HL-60 (cell line): ENCODE measurements at regions not wholly inside any gene's neighbourhood (a gene's known extent, or its start where the extent isn't known, plus 50 kb on each side); places are given as distances from the start of the nearest gene placed in this dataset.

Experiments
- CTCF ChIP-seq: IDR thresholded peaks from one replicate; pipeline ENCODE4 v1.5.1; 2011; ENCODE audit warnings: low read length, control low read depth, inconsistent platforms; ENCODE audit not compliant: insufficient read depth
- GABPA ChIP-seq: IDR thresholded peaks from 2 replicates; pipeline ENCODE4 v1.6.1; 2012; ENCODE audit warnings: low read depth
- TF ChIP-seq, protein P1 (sequence below): IDR thresholded peaks from 2 replicates; pipeline ENCODE4 v1.6.1; 2012; ENCODE audit warnings: low read depth; ENCODE audit not compliant: insufficient replicate concordance

GRCh38 chr7:10912077-10912476 lies 61.6 kb upstream of the PHF14 start:
- TF ChIP-seq, protein P1, sequence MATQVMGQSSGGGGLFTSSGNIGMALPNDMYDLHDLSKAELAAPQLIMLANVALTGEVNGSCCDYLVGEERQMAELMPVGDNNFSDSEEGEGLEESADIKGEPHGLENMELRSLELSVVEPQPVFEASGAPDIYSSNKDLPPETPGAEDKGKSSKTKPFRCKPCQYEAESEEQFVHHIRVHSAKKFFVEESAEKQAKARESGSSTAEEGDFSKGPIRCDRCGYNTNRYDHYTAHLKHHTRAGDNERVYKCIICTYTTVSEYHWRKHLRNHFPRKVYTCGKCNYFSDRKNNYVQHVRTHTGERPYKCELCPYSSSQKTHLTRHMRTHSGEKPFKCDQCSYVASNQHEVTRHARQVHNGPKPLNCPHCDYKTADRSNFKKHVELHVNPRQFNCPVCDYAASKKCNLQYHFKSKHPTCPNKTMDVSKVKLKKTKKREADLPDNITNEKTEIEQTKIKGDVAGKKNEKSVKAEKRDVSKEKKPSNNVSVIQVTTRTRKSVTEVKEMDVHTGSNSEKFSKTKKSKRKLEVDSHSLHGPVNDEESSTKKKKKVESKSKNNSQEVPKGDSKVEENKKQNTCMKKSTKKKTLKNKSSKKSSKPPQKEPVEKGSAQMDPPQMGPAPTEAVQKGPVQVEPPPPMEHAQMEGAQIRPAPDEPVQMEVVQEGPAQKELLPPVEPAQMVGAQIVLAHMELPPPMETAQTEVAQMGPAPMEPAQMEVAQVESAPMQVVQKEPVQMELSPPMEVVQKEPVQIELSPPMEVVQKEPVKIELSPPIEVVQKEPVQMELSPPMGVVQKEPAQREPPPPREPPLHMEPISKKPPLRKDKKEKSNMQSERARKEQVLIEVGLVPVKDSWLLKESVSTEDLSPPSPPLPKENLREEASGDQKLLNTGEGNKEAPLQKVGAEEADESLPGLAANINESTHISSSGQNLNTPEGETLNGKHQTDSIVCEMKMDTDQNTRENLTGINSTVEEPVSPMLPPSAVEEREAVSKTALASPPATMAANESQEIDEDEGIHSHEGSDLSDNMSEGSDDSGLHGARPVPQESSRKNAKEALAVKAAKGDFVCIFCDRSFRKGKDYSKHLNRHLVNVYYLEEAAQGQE = no peak
- no peak for TF ChIP-seq CTCF
- no peak for TF ChIP-seq GABPA
